Activated CD4-positive, alpha-beta T cell treated with anti-CD3 and anti-CD28 coated beads, Interleukin-2, amount 10 ng/mL, durations not matched to agents 24 days and 14 days (primary cell): ENCODE measurements at regions not wholly inside any gene's neighbourhood (a gene's known extent, or its start where the extent isn't known, plus 50 kb on each side); places are given as distances from the start of the nearest gene placed in this dataset.

ENCODE experiments used
- DNase-seq: peaks from one replicate; pipeline ENCODE4 v3.0.0; 2022
- H3K27ac Mint-ChIP-seq: one replicate; pipeline ENCODE4 v1.8.0; 2022; ENCODE audit warnings: mild to moderate bottlenecking, mixed read lengths
- H3K27me3 Mint-ChIP-seq: one replicate; pipeline ENCODE4 v1.8.0; 2022; ENCODE audit warnings: mixed read lengths
- H3K36me3 Mint-ChIP-seq: one replicate; pipeline ENCODE4 v1.8.0; 2022; ENCODE audit warnings: low read depth, mild to moderate bottlenecking, mixed read lengths
- H3K4me1 Mint-ChIP-seq: one replicate; pipeline ENCODE4 v1.8.0; 2021; ENCODE audit warnings: mixed read lengths
- H3K4me3 Mint-ChIP-seq: one replicate; pipeline ENCODE4 v1.8.0; 2022; ENCODE audit warnings: mild to moderate bottlenecking, moderate library complexity, mixed read lengths
- H3K9me3 Mint-ChIP-seq: one replicate; pipeline ENCODE4 v1.8.0; 2021; ENCODE audit warnings: mixed read lengths
- intact Hi-C: fragments of 100-400 bp; cut with micrococcal nuclease; formaldehyde crosslinking; loops from one replicate; pipeline ENCODE4 v1.15.1; 2023

GRCh38 chr2:12338946-12339697 is 377.6 kb upstream of the TRIB2 start:
- peaks cover 8% of the 10 kb centered on the region for H3K27me3 Mint-ChIP-seq
- no peak for DNase-seq
- H3K36me3 Mint-ChIP-seq, result no peaks in the 10 kb centered on the region
- intact Hi-C loops, result no loop called here
- H3K9me3 Mint-ChIP-seq, result peaks cover 10% of the 10 kb centered on the region
- no peak overlapping the region for H3K27ac Mint-ChIP-seq
- H3K4me1 Mint-ChIP-seq, result peaks cover 3% of the 10 kb centered on the region
- H3K4me3 Mint-ChIP-seq, result no peak overlapping the region

GRCh38 chr2:12340164-12340563 is 376.6 kb upstream of the TRIB2 start:
- no peaks in the 10 kb centered on the region for H3K36me3 Mint-ChIP-seq
- H3K9me3 Mint-ChIP-seq, result peaks cover 16% of the 10 kb centered on the region
- intact Hi-C loops, result no loop called here
- no peaks in the 10 kb centered on the region for H3K4me1 Mint-ChIP-seq
- H3K4me3 Mint-ChIP-seq, result no peak overlapping the region
- no peak overlapping the region for H3K27ac Mint-ChIP-seq
- DNase-seq, result no peak
- H3K27me3 Mint-ChIP-seq, result no peaks in the 10 kb centered on the region

DNA sequence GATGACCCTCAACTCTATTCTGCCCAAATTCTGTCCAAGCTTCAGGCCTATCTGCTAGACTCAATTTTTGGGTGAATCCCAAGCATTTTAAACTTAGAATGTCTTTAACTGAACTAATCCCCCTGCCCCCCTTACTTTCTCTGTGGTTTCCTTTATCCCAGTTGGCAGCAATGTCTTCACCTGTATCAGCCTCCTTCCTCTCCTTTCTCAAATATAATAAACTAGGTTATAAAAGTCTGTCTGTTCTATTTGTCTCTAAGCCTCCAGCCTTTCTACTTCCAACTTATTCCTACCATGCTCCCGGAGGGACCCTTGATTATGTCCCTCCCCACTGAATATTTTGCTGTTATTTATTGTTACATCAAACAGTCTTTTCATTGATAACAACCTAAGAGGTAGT is 375.5 kb upstream of the TRIB2 start:
- no peaks in the 10 kb centered on the region for H3K27me3 Mint-ChIP-seq
- peaks cover 19% of the 10 kb centered on the region for H3K9me3 Mint-ChIP-seq
- intact Hi-C loops, result no loop called here
- H3K4me3 Mint-ChIP-seq, result no peak overlapping the region
- H3K27ac Mint-ChIP-seq, result no peak overlapping the region
- H3K4me1 Mint-ChIP-seq, result no peaks in the 10 kb centered on the region
- DNase-seq, result no peak
- no peaks in the 10 kb centered on the region for H3K36me3 Mint-ChIP-seq

- peaks cover 19% of the 10 kb centered on the region for H3K9me3 Mint-ChIP-seq
- intact Hi-C loops, result no loop called here
Observed at GRCh38 chr2:12341920-12342319, 374.8 kb upstream of the TRIB2 start.

GRCh38 chr2:12343141-12343540 is 373.6 kb upstream of the TRIB2 start:
- intact Hi-C loops, result no loop called here
- Mint-ChIP-seq H3K4me1 (no peaks in the 10 kb centered on the region), H3K27ac (no peak overlapping the region), H3K4me3 (no peak overlapping the region), H3K27me3 (no peaks in the 10 kb centered on the region), H3K36me3 (no peaks in the 10 kb centered on the region), H3K9me3 (peaks cover 19% of the 10 kb centered on the region)
- DNase-seq, result no peak

More at GRCh38 chr2:12341920-12342319, 374.8 kb upstream of the TRIB2 start:
- Mint-ChIP-seq H3K36me3 (no peaks in the 10 kb centered on the region), H3K27ac (no peak overlapping the region), H3K27me3 (no peaks in the 10 kb centered on the region), H3K4me1 (no peaks in the 10 kb centered on the region), H3K4me3 (no peak overlapping the region)
- DNase-seq, result no peak

DNA sequence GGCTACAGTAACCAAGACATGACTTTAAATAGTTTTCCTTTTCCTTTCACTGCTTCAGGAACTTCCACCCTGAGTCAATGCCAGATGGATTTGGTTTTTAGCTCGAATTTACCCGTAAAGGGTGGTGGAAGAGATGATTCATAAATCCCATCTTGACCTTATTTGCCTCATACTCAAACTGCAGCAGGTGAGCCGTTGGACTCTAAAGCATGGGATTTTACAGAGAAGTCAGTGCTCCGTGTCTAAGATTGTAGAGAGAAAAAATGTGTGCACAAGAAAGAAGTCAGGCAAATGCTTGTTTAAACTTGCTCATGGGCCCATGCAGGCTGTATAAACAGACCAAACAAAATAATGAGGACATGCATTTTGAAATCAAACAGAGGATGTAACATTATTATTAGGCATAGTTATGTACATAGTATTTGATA is 369.7 kb upstream of the TRIB2 start:
- Mint-ChIP-seq H3K36me3 (no peaks in the 10 kb centered on the region), H3K4me1 (no peaks in the 10 kb centered on the region), H3K27me3 (peaks cover 7% of the 10 kb centered on the region), H3K4me3 (no peak overlapping the region), H3K27ac (no peak overlapping the region), H3K9me3 (peaks cover 19% of the 10 kb centered on the region)
- intact Hi-C loops, result no loop called here
- DNase-seq, result no peak

GRCh38 chr2:12348216-12348615 is 368.5 kb upstream of the TRIB2 start:
- Mint-ChIP-seq H3K9me3 (peaks cover 11% of the 10 kb centered on the region), H3K27ac (no peak overlapping the region), H3K4me3 (no peak overlapping the region), H3K27me3 (peaks cover 7% of the 10 kb centered on the region), H3K36me3 (no peaks in the 10 kb centered on the region), H3K4me1 (no peaks in the 10 kb centered on the region)
- intact Hi-C loops, result no loop called here
- DNase-seq, result no peak

DNA sequence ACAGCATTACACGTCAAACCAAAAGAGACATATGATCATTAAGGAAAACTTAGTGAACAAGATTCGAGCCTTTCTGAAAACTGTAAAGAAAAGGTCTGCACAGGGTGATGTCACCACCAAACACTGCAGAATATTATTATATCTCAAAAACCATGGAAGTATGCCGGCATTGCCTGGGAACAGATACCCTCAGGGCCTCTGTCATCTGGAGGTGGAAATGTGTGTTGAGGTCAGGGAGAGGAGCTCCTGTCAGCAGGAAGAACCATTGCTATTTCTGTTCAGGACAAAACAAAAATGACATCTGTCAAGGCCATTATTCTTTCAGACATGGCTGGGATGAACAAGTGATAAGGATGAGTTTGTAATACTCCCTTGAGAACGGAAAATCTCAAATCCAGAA is 365.9 kb upstream of the TRIB2 start:
- no peaks in the 10 kb centered on the region for H3K36me3 Mint-ChIP-seq
- H3K27ac Mint-ChIP-seq, result no peak overlapping the region
- H3K4me1 Mint-ChIP-seq, result no peaks in the 10 kb centered on the region
- H3K9me3 Mint-ChIP-seq, result peaks cover 14% of the 10 kb centered on the region
- peaks cover 13% of the 10 kb centered on the region for H3K27me3 Mint-ChIP-seq
- H3K4me3 Mint-ChIP-seq, result no peak overlapping the region
- DNase-seq, result no peak
- intact Hi-C loops, result no loop called here

DNA sequence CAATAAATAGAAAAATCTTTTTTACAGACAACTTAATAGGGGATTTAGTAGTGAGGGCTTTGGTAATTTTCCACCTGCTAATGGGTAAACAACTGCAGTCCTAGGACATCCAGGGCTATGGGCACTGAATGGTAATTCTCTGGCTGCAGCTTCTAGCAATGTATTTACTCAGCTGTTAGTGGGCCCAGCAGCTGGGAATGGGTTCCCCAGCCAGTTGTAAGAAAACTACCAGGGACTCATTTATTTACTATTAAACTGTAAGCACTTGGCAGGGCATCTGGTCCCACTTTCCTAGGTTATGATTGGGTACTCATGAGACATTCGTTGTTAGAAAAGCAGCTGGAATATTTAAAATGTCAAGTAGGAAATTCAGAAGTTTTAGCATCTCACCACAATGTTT is 363.8 kb upstream of the TRIB2 start:
- Mint-ChIP-seq H3K27ac (no peak overlapping the region), H3K36me3 (no peaks in the 10 kb centered on the region), H3K27me3 (peaks cover 15% of the 10 kb centered on the region), H3K4me1 (no peaks in the 10 kb centered on the region), H3K9me3 (peaks cover 13% of the 10 kb centered on the region), H3K4me3 (no peak overlapping the region)
- intact Hi-C loops, result no loop called here
- no peak for DNase-seq

- intact Hi-C loops, result no loop called here
- H3K4me1 Mint-ChIP-seq, result no peaks in the 10 kb centered on the region
- H3K4me3 Mint-ChIP-seq, result no peak overlapping the region
- H3K27ac Mint-ChIP-seq, result no peak overlapping the region
- H3K9me3 Mint-ChIP-seq, result peaks cover 13% of the 10 kb centered on the region
- H3K27me3 Mint-ChIP-seq, result peaks cover 3% of the 10 kb centered on the region
- H3K36me3 Mint-ChIP-seq, result no peaks in the 10 kb centered on the region
- no peak for DNase-seq
Observed at GRCh38 chr2:12361506-12361905, 355.2 kb upstream of the TRIB2 start.

GRCh38 chr2:12363138-12363537 is 353.6 kb upstream of the TRIB2 start:
- peaks cover 10% of the 10 kb centered on the region for H3K27me3 Mint-ChIP-seq
- no peak overlapping the region for H3K4me3 Mint-ChIP-seq
- intact Hi-C loops, result no loop called here
- no peaks in the 10 kb centered on the region for H3K36me3 Mint-ChIP-seq
- DNase-seq, result no peak
- no peaks in the 10 kb centered on the region for H3K4me1 Mint-ChIP-seq
- H3K9me3 Mint-ChIP-seq, result peaks cover 25% of the 10 kb centered on the region
- H3K27ac Mint-ChIP-seq, result no peak overlapping the region

DNA sequence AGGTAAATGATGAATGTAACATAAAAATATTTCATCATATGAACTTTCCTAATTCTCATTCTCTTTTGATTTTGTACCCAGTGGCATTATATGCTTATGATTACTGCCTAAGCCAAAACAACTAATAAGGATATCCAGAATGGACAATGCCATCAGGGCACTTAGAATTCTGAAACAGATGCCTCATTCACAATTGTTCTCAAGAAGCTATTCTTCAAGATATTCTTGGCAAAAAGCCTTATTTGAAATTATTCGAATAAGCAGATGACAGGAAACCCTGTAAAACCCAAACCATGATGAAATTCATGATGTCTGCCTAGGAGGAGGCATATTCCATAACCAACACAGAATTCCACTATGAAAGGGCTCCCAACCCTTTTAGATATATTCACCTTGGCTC is 353.2 kb upstream of the TRIB2 start:
- intact Hi-C loops, result no loop called here
- no peak overlapping the region for H3K4me3 Mint-ChIP-seq
- DNase-seq, result no peak
- no peaks in the 10 kb centered on the region for H3K36me3 Mint-ChIP-seq
- H3K4me1 Mint-ChIP-seq, result no peaks in the 10 kb centered on the region
- H3K9me3 Mint-ChIP-seq, result peaks cover 25% of the 10 kb centered on the region
- H3K27ac Mint-ChIP-seq, result no peak overlapping the region
- H3K27me3 Mint-ChIP-seq, result peaks cover 10% of the 10 kb centered on the region

DNA sequence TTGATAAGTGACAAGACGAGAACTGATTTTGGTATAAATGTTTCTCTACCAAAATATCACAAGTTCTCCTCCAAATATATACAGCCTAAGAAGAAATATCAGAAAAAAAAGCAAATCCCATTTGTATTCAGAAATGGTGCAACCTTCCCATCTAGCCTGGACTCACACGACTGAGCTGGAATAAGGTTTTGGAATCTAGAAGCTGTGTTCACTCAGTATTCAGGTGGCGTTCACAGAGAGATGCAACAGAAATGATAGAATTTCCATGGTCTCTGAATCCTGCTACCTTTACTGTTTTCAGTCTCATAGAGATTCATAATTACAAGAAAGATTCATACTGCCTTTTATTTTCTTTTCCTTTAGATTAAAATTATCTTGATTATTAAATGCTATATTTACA is 347.2 kb upstream of the TRIB2 start:
- no peak overlapping the region for H3K4me3 Mint-ChIP-seq
- H3K27ac Mint-ChIP-seq, result no peak overlapping the region
- no peak for DNase-seq
- H3K27me3 Mint-ChIP-seq, result peaks cover 16% of the 10 kb centered on the region
- H3K4me1 Mint-ChIP-seq, result no peaks in the 10 kb centered on the region
- intact Hi-C loops, result no loop called here
- peaks cover 23% of the 10 kb centered on the region for H3K9me3 Mint-ChIP-seq
- H3K36me3 Mint-ChIP-seq, result no peaks in the 10 kb centered on the region

DNA sequence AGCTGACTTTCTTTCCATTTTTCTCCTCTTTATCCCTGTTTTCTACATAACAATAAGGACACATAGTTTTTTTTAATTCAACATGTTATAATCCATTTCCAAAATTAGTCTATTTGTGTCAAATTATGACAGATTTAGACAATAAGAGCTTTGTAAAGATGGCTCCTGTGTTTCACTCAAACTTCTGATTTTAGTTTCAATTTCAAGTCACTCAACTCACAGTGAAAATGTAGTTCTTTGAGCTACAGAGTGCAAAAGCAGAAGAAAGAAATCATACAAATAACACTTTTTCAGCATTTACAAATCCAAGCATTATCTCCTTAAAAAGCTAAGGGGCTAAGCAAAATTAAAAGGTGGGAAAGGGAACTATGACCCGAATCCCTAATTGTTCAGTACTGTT is 340.7 kb upstream of the TRIB2 start:
- Mint-ChIP-seq H3K4me3 (peak overlapping the region; percentile 16), H3K4me1 (peaks cover 7% of the 10 kb centered on the region), H3K27ac (no peak overlapping the region), H3K27me3 (peaks cover 8% of the 10 kb centered on the region), H3K9me3 (peaks cover 7% of the 10 kb centered on the region), H3K36me3 (no peaks in the 10 kb centered on the region)
- no peak for DNase-seq
- intact Hi-C loops, result no loop called here

- Mint-ChIP-seq H3K4me3 (no peak overlapping the region), H3K27ac (no peak overlapping the region), H3K27me3 (peaks cover 4% of the 10 kb centered on the region), H3K9me3 (peaks cover 7% of the 10 kb centered on the region), H3K4me1 (peaks cover 7% of the 10 kb centered on the region), H3K36me3 (no peaks in the 10 kb centered on the region)
- DNase-seq, result no peak
- intact Hi-C loops, result no loop called here
Observed at GRCh38 chr2:12379143-12379542, 337.6 kb upstream of the TRIB2 start.
